ENCODE measurements at regions not wholly inside any gene's neighbourhood (a gene's known extent, or its start where the extent isn't known, plus 50 kb on each side); places are given as distances from the start of the nearest gene placed in this dataset.

GRCh38 chr5:51024263-51024662 lies 357.8 kb downstream of the PARP8 start:
- TF ChIP-seq CTCF (conservative IDR thresholded peaks at IDR 0.05; ENCODE audit: low read length) (no peak), EZH2phosphoT487 (IDR thresholded peaks at IDR 0.05; ENCODE audit: borderline replicate concordance) (no peak)
